Stomach (tissue), 8 donors: ENCODE measurements at regions not wholly inside any gene's neighbourhood (a gene's known extent, or its start where the extent isn't known, plus 50 kb on each side); places are given as distances from the start of the nearest gene placed in this dataset.

Source experiments
- DNase-seq, 2 donors: peaks; one replicate each; pipeline versions ENCODE4 v3.0.0 to v3.0.0-alpha.2; 2013 to 2019
- H3K27ac ChIP-seq, 5 donors: fragments of 200-600 bp in 4 of 5; sonication (generic) in 4 of 5; one replicate each; pipeline ENCODE4 v1.5.1; 2013 to 2019; ENCODE audit warnings: mild to moderate bottlenecking in 1 of 5, moderate library complexity in 1 of 5
- H3K27me3 ChIP-seq, 3 donors: fragments of 200-600 bp; sonication (generic); one replicate each; pipeline ENCODE4 v1.5.1; 2017 to 2019; ENCODE audit warnings: mixed run types in 1 of 3
- H3K36me3 ChIP-seq, 4 donors: fragments of 200-600 bp; sonication (generic); 1 replicate in 3 of 4; 2 replicates in 1 of 4; pipeline ENCODE4 v1.5.1; 2016 to 2019
- H3K4me1 ChIP-seq, 4 donors: fragments of 200-600 bp; sonication (generic); one replicate each; pipeline ENCODE4 v1.5.1; 2016 to 2019
- H3K4me3 ChIP-seq, 4 donors: fragments of 200-600 bp; sonication (generic) in 3 of 4; one replicate each; pipeline ENCODE4 v1.5.1; 2016 to 2019; ENCODE audit warnings: mild to moderate bottlenecking in 1 of 4
- H3K9me3 ChIP-seq, 4 donors: fragments of 200-600 bp; sonication (generic); one replicate each; pipeline ENCODE4 v1.5.1; 2016 to 2019
- EP300 ChIP-seq: sonication (generic); formaldehyde crosslinking; IDR thresholded peaks from one replicate; pipeline ENCODE4 v1.6.1; 2017; ENCODE audit warnings: antibody characterized with exemption
- POLR2A ChIP-seq, 4 donors: fragments of 450-650 bp; IDR thresholded peaks; one replicate each; pipeline ENCODE4 v1.6.1; 2016; ENCODE audit warnings: antibody characterized with exemption in 4 of 4, control low read depth in 2 of 4, mild to moderate bottlenecking in 1 of 4, moderate library complexity in 1 of 4
- POLR2AphosphoS5 ChIP-seq, 3 donors: sonication (generic); formaldehyde crosslinking; IDR thresholded peaks; one replicate each; pipeline ENCODE4 v1.6.1; 2016; ENCODE audit warnings: antibody characterized with exemption in 3 of 3
- WGBS, 5 donors: extraction: QIAGEN DNeasy Blood & Tissue Kit in 3 of 5; methylation state at CpG; one replicate each; pipeline versions ENCODE4 v1.1.5 to v1.1.7; 2013 to 2018; 5-methylcytosine and 5-hydroxymethylcytosine counted together
- intact Hi-C: fragments of 100-400 bp; cut with DNase I; formaldehyde crosslinking; loops from one replicate; pipeline ENCODE4 v1.15.1; 2023; ENCODE audit warnings: low total_unique reads
- TF ChIP-seq, protein P1 (sequence below), 7 experiments: fragments of 450-650 bp in 4 of 7; fragments of 200-600 bp in 3 of 7; sonication (generic) in 3 of 7; IDR thresholded peaks; one replicate each; pipeline ENCODE4 v1.5.1; 2016 to 2019; ENCODE audit warnings: antibody characterized with exemption in 7 of 7, control low read depth in 2 of 7, mild to moderate bottlenecking in 1 of 7
- donor health status: healthy with polysubstance abuse.
- donor health status: Bipolar disorder and iron deficiency.
- donor health status: healthy.

DNA sequence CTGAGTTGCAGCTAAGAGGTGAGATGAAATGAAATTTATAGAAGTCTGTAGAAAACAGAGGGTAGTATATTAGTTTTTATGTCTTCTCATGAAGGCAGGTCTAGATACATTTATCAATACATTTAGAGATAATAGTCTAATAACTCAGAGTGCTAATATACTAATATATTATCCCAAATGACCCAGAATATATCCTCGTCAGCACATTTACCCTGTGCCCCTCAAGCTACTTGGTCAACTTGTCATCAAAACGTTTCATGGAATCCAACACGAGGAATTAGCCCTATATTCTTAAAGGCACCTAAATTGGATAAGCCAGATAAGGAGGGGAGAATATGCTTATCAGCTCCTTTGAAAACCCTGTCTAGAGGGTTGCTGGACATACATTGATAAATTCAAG lies 415.1 kb upstream of the LRRTM1 start:
- H3K27ac ChIP-seq = no peak overlapping the region
- intact Hi-C loops = no loop called here
- no peaks in the 10 kb centered on the region for H3K9me3 ChIP-seq
- no peak for DNase-seq
- no peaks in the 10 kb centered on the region for H3K4me1 ChIP-seq
- TF ChIP-seq EP300 (no peak), POLR2AphosphoS5 (IDR thresholded peaks at IDR 0.05) (no peak), POLR2A (IDR thresholded peaks at IDR 0.05) (no peak)
- TF ChIP-seq, protein P1, sequence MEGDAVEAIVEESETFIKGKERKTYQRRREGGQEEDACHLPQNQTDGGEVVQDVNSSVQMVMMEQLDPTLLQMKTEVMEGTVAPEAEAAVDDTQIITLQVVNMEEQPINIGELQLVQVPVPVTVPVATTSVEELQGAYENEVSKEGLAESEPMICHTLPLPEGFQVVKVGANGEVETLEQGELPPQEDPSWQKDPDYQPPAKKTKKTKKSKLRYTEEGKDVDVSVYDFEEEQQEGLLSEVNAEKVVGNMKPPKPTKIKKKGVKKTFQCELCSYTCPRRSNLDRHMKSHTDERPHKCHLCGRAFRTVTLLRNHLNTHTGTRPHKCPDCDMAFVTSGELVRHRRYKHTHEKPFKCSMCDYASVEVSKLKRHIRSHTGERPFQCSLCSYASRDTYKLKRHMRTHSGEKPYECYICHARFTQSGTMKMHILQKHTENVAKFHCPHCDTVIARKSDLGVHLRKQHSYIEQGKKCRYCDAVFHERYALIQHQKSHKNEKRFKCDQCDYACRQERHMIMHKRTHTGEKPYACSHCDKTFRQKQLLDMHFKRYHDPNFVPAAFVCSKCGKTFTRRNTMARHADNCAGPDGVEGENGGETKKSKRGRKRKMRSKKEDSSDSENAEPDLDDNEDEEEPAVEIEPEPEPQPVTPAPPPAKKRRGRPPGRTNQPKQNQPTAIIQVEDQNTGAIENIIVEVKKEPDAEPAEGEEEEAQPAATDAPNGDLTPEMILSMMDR (IDR thresholded peaks at IDR 0.05) = no peak
- WGBS, 5 donors = 75 to 85% (median 80%) methylated on average over 3 of the region's 3 CpGs
- H3K4me3 ChIP-seq = no peak overlapping the region
- H3K27me3 ChIP-seq = no peaks in the 10 kb centered on the region
- no peaks in the 10 kb centered on the region for H3K36me3 ChIP-seq

DNA sequence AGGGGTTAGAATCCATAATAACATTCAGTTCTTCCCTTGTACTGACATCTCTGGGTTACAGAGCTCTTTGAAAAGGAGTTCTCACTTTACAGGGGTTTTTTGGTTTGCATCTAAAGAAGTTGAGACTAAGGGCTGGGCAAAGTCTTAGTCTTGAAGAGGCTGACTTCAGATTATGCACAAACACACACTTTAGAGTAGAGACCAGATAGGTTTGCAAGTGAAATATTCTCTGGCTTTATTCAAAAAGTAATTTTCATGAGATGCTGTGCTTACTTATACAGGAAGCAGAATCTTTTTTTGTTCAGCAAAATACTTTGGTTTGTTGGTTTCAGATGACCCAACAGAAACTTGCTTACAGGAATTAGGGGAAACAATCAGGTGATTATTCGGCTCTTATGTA lies 410.9 kb upstream of the LRRTM1 start:
- 72 to 79% (median 78%) methylated on average over 1 of the region's 1 CpG for WGBS, 5 donors
- Histone ChIP-seq H3K4me1 (no peaks in the 10 kb centered on the region), H3K36me3 (no peaks in the 10 kb centered on the region), H3K4me3 (no peak overlapping the region), H3K27ac (no peak overlapping the region), H3K27me3 (no peaks in the 10 kb centered on the region), H3K9me3 (no peaks in the 10 kb centered on the region)
- TF ChIP-seq POLR2A (IDR thresholded peaks at IDR 0.05) = no peak
- no peak for TF ChIP-seq EP300
- TF ChIP-seq, protein P1 (IDR thresholded peaks at IDR 0.05) = no peak
- no peak for TF ChIP-seq POLR2AphosphoS5 (IDR thresholded peaks at IDR 0.05)
- DNase-seq = no peak
- intact Hi-C loops = no loop called here

DNA sequence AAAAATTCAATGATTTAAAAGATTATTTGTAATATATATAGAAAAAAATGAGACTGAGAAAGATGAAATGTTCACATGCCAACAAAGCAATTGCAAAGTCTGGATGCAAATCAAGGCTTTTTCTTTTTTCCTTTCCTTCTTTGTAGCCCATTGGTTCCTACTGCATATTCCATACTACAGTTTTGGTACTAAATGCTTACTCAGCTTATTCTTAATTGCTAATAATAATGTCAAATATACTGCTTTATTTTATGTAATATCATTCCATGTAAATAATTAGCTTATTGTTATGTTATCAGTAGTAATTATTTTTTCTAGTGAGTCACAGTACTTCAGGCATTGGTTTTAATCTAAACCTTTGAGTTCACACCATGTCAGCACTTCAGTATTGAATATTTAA lies 407.4 kb upstream of the LRRTM1 start:
- H3K4me3 ChIP-seq = no peak overlapping the region
- no peaks in the 10 kb centered on the region for H3K36me3 ChIP-seq
- TF ChIP-seq, protein P1 (IDR thresholded peaks at IDR 0.05) = no peak
- TF ChIP-seq EP300 (no peak), POLR2A (IDR thresholded peaks at IDR 0.05) (no peak), POLR2AphosphoS5 (IDR thresholded peaks at IDR 0.05) (no peak)
- DNase-seq = no peak
- H3K27me3 ChIP-seq = no peaks in the 10 kb centered on the region
- no peaks in the 10 kb centered on the region for H3K4me1 ChIP-seq
- no peak overlapping the region for H3K27ac ChIP-seq
- intact Hi-C loops = no loop called here
- no peaks in the 10 kb centered on the region for H3K9me3 ChIP-seq

DNA sequence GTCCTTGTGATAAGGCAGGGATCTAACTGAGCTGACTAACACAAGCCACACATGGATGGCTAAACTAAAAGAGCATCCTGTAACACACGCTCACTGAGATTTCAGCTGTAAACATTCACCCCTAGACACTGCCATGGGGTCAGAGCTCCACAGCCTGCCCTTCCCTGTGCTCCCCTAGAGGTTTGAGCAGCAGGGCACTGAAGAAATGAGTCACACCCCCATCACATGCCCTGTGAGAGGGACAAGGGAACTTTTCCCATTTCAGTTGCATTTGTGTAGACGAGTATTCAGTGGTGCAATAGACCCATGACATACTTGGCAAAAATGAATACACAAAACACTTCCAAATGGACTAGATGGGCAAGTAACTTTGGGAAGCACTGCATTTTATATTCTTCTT lies 402.4 kb upstream of the LRRTM1 start:
- no peaks in the 10 kb centered on the region for H3K36me3 ChIP-seq
- no peaks in the 10 kb centered on the region for H3K4me1 ChIP-seq
- no peak for DNase-seq
- TF ChIP-seq POLR2AphosphoS5 (IDR thresholded peaks at IDR 0.05) (no peak), POLR2A (IDR thresholded peaks at IDR 0.05) (no peak), EP300 (no peak)
- TF ChIP-seq, protein P1 (IDR thresholded peaks at IDR 0.05) = no peak
- H3K9me3 ChIP-seq = no peaks in the 10 kb centered on the region
- H3K27ac ChIP-seq = no peak overlapping the region
- no peaks in the 10 kb centered on the region for H3K27me3 ChIP-seq
- intact Hi-C loops = no loop called here
- H3K4me3 ChIP-seq = no peak overlapping the region
- 35 to 85% (median 79%) methylated on average over 2 of the region's 2 CpGs for WGBS, 5 donors
